D341Med (cell line): ENCODE measurements at regions not wholly inside any gene's neighbourhood (a gene's known extent, or its start where the extent isn't known, plus 50 kb on each side); places are given as distances from the start of the nearest gene placed in this dataset.

ENCODE experiments used
- DNase-seq: peaks from one replicate; pipeline ENCODE4 v3.0.0; 2012; ENCODE audit warnings: low spot score

DNA sequence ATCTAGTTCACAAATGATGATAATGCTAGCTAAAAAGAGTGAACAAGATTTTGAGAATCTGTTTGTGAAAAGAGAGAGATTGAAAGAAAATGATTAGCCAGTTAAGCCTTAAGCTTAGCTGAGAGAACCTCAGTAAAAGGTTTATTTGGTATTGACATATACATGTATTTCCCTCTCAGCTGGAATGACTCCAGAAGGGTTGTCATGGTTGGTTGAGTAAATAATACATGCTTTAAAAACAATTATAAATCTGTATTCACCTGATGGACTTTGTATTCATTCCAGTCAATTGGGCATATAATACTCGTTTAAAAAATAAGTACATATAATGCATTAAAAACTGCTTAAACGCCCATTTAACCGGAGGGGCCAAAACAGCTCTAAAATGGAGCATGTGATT lies 181.4 kb downstream of the GRB14 start:
- no peak for DNase-seq

DNA sequence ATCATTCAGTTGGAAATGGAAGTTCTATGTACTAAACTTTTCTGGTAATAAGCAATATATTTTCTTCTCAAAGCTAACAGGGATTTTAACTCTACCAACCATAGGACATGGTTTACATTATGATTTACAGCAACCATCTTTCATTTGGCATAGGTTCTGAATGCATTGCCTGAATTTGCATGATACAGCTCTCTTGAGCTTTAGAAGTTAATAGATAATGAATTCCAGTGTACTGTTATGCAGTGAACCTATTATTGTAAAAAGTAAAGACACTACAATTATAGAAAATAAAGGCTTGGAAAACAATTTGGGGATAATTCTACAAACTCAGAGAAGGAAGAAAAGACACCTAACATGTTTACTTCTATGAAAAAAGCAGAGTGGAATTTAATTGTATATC lies 182.0 kb downstream of the GRB14 start:
- no peak for DNase-seq

DNA sequence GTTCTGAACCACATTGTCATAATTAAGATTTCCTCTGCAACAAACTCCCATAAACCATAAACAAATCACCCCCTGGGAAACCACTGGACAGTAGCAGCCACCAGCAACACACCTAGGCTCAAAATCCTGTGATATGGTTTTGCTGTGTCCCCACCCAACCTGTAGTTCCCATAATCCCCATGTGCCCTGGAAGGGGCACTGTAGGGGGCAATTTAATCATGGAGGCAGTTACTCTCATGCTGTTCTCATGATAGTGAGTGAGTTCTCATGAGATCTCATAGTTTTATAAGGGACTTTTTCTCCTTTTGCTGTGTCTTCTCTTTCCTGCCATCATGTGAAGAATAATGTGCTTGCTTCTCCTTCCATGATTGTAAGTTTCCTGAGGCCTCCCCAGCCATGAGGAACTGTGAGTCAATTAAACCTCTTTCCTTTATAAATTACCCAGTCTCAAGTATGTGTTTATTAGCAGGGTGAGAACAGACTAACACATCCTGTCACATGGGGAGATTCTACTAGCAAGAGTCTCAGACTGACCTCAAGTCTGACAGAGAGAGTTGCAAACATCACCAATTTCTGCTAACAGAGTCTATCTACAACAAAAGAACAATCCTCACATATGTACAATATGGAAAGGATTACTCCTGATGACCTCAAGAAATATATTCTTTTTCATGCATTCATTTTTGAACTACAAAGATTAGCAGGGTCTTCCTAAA lies 182.6 kb downstream of the GRB14 start:
- DNase-seq: no peak

DNA sequence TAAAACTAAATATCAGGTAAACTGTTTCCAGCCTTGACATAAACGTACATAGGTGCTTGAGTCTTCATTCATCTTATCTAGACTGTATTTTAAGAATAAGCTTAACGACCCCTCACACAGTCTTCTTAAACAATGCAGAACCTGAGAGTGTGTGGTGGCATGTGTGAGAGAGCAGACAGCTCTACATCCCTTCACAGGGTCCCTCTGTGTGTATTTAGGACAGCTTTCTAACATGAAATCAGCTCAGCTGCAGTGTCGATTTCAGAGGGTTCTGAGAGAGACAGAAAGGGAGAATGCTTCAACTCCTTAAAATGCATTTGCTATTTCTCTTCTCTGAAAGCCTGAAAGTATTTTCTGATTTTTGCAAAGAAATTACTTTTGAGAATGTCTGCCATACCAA lies 185.2 kb downstream of the GRB14 start:
- DNase-seq: no peak

DNA sequence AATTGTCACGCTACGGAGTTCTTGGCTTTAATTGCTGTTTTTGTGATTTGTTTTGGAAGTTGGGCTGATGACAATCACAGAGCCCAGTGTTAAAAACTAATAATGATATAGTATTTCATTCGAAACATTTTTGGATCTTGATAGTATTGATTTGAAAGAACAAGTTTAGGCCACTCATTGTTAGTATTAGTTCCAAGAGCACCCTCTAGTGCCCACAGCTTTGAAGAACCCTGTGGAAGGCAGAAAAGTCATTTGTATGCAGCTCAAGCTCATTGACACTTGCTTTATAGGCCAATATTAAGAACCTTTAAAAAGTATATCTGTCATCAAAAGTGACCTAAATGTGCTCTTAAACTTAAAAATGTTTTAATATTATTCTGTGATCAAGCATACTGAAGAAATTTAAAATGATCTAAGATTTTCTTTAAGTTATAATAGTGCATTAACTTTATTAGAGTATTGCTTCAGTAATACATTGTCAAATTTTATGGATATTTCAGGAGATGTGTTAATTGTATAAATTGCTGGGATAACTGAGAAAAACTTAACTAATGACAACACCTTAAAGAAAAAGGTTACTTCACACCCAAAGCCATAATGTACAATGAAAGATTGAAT lies 191.0 kb downstream of the GRB14 start:
- DNase-seq: peak; percentile 43

DNA sequence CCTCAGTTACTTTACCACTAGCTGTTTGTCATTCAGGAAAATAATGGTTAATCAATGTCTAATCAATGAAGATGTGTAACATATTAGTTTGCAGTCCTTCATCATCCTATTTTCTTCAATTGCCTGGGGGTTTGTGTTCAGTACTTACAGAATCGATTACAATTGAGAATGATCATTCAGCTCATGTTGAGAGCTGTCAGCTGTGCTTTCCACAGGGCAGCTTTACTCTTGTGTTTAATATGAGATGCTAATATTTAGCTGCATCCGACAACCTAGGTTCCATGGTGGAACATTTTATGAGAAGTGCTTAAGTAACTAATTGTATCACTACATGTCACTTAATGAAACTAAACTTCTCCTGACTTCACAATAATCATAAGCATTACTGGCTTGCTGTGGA lies 191.9 kb downstream of the GRB14 start:
- no peak for DNase-seq

DNA sequence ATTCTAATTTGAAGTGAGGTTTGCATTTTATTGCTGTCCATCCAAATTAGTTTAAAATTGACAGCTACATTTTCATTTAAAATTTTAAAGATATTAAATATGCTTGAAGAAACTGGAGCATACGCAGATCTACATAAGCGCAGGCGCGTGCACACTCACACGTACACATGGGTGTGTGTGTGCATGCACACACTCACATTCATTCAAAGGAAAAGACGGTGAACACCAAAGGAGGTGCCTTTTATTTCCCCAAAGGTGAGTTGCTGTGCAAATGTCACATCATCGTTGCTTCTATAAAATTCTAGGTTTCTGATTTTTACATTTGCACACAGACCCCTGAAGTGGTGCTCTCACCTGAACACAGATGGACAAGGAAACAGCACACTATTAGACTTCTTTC lies 194.2 kb downstream of the GRB14 start:
- no peak for DNase-seq

DNA sequence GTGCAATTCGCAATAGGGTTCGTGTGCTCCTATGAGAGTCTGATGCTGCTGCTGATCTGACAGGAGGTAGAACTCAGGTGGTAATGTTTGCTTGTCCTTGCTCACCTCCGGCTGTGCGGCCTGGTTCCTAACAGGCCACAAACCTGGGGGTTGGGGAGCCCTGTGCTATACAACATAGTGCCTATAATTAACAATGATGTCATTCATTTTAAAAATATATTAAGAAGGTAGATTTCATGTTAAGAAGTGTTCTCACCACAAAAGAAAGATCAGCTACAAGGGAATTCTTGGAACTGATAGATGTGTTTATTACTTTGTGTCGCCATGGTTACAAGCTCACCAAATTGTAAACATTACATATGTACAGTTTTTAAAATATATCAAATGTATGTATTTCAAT lies 200.5 kb downstream of the GRB14 start:
- no peak for DNase-seq

DNA sequence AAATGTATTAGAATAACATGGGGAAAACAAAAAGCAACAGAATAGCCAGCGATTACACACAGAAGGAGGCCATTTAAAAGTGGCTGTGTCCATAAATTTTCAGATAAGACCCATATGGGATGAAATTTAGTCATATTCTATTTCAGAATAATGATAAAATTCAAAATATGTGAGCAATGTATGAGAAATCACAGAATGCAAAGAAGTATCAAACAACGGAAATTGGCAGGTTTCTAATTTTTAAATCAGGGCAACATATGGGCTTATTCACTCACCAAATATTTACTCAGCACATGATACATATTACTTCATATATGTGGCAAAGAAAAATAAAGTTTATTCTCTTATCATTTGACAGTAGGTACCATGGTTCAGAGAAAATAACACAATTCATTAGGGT lies 208.5 kb downstream of the GRB14 start:
- no peak for DNase-seq

DNA sequence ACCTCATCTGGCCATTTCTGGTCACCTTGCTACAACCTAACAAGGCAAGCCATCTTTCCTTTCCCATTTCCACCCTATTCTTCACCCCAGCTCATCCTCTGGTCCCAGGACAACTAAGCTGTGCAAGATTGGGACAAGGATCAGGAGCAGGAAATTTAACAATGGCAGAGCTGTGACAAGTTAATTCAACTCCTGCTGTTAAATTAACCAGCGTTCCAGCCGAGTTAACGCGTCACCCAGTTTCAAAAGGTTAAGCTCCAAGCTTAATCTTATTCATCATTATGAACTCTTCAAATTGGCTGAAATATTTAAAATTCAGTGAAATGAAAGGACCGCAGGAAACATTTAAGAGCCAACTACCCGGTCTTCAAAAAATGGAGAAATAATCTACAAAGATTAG lies 231.9 kb downstream of the GRB14 start:
- DNase-seq: no peak

DNA sequence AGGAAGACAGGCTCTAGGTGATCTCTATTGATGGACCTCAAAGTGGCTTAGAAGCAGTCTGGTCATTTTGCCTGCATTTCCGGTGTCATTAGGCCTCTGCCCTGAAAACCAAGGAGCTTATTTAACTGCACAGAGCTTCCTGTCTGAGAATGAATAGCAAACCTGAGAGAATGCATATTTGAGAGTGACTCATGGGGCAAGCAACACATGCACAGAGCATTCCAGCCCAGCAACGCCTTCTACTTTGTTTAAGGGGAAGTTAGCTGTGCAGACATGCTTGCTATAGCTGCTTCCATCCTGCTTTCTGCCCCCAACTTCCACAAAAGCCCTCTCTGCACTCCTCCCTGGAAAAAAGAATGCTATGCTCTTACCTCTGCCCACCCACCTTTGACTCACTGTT lies 232.8 kb downstream of the GRB14 start:
- no peak for DNase-seq

DNA sequence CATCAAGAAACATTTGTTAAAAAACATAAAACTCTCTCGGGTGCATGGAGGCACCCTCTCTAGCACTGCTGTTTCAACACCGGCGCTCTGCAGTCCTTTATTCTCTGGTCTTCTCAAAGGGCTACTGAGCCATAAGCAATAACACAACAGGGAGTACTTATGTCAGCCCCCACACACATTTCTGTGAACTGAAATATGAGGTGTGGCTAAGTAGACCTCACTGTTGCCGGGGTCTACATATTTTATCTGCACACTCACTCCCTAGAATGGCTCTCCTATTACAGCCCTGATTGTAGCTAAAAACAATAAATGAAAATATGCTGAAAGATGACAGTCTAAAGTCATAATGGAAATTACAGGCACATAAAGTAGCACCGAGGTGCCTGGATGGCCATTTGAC lies 235.1 kb downstream of the GRB14 start:
- DNase-seq: no peak

DNA sequence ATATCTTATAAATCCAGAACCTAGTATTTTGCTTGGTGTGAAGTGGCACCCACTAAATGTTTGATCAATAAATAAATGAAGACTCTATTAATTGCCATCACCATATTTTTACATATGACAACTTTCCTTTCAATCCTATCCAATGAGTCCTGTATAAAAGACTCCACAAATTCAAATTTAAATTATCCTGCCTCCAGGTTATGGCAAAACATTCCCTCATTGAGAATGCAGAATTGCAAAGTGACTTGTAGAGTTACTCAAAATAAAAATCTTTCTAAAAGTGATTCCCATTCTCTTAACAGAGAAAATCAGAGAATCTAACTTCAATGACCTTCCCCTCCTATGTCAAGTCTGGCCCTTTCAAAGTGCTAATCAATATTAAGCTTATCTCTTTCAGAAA lies 236.8 kb downstream of the GRB14 start:
- no peak for DNase-seq

DNA sequence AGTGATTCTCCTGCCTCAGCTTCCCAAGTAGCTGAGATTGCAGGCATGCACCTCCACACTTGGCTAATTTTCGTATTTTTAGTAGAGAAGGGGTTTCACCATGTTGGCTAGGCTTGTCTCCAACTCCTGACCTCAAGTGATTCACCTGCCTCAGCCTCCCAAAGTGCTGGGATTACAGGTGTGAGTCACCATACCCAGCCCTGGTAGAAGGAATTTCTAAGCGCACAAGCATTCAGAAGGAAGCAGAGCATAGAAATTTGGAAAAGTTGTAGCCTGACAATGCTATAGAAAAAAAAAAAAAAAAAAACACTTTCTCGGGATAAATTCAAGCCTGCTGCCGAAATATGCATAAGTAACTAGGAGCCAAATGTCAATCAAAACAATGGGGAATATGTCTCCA lies 249.4 kb downstream of the GRB14 start:
- DNase-seq: no peak

DNA sequence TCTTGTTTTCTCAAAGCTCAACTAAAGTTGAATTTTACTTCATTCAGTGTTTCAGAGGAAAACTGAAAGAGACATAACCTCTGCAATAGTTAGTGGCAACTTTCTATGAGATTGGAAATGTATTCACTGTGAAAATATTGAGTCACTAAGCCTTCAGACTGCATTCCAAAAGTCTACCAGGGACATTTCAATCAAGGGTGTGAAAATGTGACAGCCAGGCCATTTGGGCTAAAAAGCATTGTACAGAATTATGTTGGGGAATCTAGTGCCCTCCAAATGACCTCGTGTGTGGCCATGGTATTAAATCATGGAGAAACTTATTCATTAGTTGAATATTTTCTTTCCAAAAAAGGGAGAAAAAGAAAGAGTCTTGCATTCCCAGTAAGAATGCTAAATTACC lies 251.9 kb downstream of the GRB14 start:
- DNase-seq: no peak

DNA sequence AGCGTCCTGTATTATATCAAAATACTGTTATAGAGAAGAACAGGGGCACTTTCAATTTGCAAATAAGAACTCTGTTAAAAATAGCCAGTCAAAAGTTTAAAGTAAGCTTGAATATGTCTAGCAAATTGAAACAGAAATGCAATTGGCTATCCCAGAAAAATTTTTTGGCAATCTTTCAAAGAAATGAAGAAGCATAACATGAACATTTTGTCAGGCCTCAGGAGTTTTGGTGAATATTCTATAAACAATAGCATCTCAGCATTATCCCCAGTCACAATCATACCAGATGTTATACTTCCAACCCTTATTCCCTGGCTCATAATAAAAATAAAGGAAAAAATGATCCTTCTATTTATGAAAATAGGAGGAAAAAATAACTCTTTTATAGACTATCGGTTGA lies 252.4 kb downstream of the GRB14 start:
- no peak for DNase-seq

DNA sequence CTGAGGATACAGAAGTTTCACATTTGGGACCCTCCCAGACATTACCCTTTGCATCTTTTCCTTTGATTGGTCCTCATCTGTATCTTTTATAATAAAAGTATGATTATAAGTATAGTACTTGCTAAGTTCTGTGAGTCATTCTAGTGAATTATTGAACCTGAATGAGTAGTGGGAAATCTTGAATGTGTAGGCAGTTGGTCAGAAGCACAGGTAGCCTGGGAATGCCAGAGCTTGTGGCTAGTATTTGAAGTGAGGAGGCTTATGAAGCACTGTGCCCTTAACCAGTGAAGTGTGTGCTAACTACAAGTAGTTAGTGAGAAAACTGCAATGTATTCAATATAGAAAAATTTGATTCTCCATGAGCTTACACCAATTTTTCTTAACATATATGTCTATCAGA lies 257.6 kb downstream of the GRB14 start:
- DNase-seq: no peak

DNA sequence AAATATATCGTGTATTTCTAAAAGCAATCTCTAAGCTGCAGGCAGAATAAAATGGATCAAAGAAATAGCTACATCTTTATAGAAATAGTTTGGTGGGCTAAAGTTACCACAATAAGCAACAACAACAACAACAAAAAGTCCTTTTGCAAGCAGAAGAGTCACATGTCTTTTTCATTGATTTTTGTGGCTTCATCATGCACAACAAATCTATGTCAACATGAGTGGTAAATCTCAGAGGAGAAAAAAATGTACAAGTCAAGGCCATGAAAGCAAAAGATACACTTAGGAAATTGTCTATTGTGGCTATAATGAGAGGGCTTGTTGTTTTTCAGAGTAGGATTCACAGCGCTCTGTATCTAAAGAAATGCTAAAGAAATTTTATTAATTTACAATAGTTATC lies 269.7 kb downstream of the GRB14 start:
- no peak for DNase-seq

DNA sequence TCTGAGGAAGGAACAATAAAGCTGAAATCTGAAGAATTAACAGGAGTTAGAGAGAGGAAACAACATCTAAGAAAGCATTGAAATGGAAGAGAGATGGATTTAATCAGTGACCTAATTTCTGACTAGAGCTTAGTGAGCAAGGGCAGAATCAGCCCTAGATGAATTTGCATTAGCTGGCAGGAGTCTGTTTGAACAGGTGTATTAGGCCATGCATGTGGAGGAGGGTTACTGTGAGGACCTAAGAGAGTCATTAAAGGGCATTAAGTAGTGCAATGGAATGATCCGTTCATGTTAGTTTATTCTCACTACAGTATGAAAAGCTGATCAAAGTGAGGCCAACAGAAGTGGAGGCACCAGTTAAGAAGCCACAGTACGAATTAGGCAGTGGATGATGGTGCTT lies 285.3 kb downstream of the GRB14 start:
- DNase-seq: no peak

DNA sequence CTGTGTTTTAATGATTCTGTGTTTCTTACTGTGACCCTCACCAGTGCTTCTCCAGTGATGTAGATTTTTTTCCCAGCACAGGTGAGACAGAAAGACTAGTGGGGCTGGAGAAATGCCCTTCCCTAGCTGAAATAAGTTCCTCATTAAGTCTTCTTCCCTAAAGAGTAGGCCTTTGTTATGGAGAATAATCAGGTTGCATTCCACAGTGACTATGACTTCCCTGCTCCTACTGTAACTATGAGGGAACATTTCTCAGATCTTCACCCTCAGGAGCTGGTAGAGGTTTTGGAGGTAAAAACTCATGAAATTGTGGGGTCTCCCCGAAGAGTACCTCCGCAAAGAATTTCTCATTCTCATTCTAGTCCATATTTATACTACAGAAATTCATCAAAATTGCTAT lies 286.2 kb downstream of the GRB14 start:
- no peak for DNase-seq

DNA sequence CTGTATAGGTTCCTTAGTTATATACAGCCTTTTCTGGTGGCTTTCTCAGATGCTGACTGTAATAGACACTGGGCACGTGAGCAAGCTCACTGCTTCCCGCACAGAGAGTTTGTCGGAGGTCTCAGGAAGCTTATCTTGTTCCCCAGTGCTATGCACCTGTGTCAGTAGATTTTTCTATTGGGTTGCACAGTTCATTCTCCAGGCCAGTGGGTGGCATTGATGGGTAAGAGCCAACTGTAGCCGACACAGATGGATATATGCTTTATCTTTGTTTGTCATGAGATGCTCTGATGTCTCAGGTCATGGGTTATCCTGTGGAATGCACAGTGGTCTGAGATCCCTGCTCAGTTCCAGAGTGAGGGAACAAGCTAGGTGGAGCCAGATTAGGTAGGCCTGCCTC lies 293.0 kb downstream of the GRB14 start:
- no peak for DNase-seq

DNA sequence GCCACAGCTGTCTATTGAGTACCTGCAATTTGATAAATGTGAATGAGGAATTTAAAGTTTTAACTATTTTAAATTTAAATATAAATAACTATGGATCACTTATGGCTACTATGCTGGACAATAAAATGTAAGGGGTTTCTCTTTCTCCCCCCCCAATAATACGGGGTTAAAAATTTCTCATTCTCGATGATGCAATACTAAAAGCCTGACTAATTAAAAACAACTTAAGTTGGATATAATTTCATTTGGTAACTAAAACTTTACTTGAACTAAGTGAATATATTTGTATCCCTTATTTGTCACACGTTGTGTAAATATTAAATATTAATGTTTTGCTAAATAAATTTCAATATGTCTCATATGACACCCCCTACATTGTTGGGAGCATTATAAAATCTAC lies 297.3 kb downstream of the GRB14 start:
- DNase-seq: no peak

DNA sequence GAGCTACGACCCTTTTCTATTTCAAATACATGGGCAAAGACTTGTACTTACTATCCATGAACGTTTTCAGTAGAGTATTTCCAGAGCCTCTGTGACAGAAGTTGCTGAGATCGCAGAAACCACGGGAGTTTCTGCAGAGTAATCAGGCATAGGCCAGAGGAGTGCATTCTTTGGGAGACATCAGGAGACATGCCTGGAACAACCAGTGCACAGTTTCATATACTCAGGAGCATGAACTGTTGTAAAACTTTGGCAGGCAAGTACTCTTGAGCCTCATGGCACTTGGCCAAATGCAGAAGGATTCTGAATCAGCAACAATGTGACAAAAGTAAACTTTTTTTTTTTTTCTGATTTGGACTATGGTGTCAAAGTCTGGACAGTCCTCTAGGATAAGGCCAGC lies 307.1 kb downstream of the GRB14 start:
- no peak for DNase-seq

DNA sequence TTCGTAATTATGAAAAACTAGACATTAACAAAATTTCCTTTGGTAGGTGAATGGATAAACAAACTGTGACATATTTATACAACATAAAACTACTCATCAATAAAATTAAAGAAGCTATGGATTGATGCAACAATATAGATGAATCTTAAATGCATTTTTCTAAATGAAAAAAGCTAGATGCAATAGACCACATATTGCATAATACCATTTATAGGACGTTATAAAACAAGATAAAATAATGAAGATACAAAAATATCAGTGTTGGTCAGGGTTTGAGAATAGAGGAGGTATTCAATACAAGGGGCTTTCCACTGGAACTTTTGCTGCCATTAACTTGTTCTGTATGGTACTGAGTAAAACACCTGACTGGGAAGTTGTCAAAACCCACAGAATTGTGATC lies 314.4 kb downstream of the GRB14 start:
- DNase-seq: no peak
